ENCODE measurements at regions not wholly inside any gene's neighbourhood (a gene's known extent, or its start where the extent isn't known, plus 50 kb on each side); places are given as distances from the start of the nearest gene placed in this dataset.

- TF ChIP-seq CTCF (conservative IDR thresholded peaks at IDR 0.05; ENCODE audit: low read depth in 2 of 2) (no peak), EZH2 (IDR thresholded peaks at IDR 0.05; ENCODE audit: low read depth, unreplicated experiment) (no peak), REST (IDR thresholded peaks at IDR 0.05; ENCODE audit: unreplicated experiment) (no peak), EZH2phosphoT487 (IDR thresholded peaks at IDR 0.05; ENCODE audit: unreplicated experiment) (no peak), CREB1 (CRISPR knock-in tag; IDR thresholded peaks at IDR 0.05; ENCODE audit: low read depth) (no peak), POLR2AphosphoS5 (IDR thresholded peaks at IDR 0.05; ENCODE audit: low read depth) (no peak), ETS1 (IDR thresholded peaks at IDR 0.05) (no peak), JUNB (IDR thresholded peaks at IDR 0.05; ENCODE audit: unreplicated experiment) (no peak), ZNF114 (CRISPR knock-in tag; IDR thresholded peaks at IDR 0.05) (no peak), STAT1 (IDR thresholded peaks at IDR 0.05; ENCODE audit: unreplicated experiment) (no peak)
Measured at GRCh38 chr1:34697818-34698217, 57.0 kb upstream of the GJB5 start.

All from GM23338 (cell line).